WERI-Rb-1 (cell line): ENCODE measurements at regions not wholly inside any gene's neighbourhood (a gene's known extent, or its start where the extent isn't known, plus 50 kb on each side); places are given as distances from the start of the nearest gene placed in this dataset.

Experiments
- DNase-seq: peaks from one replicate; pipeline ENCODE4 v3.0.0-alpha.2; 2020
- H3K27ac ChIP-seq: fragments of 250-450 bp; sonication (Bioruptor Pico); 2 replicates; pipeline ENCODE4 v1.5.1; 2020; ENCODE audit warnings: mild to moderate bottlenecking, moderate library complexity
- H3K27me3 ChIP-seq: fragments of 250-450 bp; sonication (Bioruptor Pico); 2 replicates; pipeline ENCODE4 v1.5.1; 2021; ENCODE audit warnings: mild to moderate bottlenecking, low read depth, moderate library complexity; ENCODE audit not compliant: insufficient read depth, severe bottlenecking
- H3K36me3 ChIP-seq: fragments of 250-450 bp; sonication (Bioruptor Pico); 2 replicates; pipeline ENCODE4 v1.5.1; 2020; ENCODE audit warnings: mild to moderate bottlenecking, moderate library complexity
- H3K4me3 ChIP-seq: 2 replicates; pipeline ENCODE4 v1.5.1; 2011; ENCODE audit warnings: low read depth, mild to moderate bottlenecking, control low read depth, low read length
- H3K9me3 ChIP-seq: fragments of 250-450 bp; sonication (Bioruptor Pico); 2 replicates; pipeline ENCODE4 v1.5.1; 2021; ENCODE audit warnings: mild to moderate bottlenecking, moderate library complexity; ENCODE audit not compliant: severe bottlenecking
- TF ChIP-seq, protein P1 (sequence below): IDR thresholded peaks from 2 replicates; pipeline ENCODE4 v1.5.1; 2011; ENCODE audit warnings: low read depth, mild to moderate bottlenecking, control low read depth, inconsistent platforms, low read length

DNA sequence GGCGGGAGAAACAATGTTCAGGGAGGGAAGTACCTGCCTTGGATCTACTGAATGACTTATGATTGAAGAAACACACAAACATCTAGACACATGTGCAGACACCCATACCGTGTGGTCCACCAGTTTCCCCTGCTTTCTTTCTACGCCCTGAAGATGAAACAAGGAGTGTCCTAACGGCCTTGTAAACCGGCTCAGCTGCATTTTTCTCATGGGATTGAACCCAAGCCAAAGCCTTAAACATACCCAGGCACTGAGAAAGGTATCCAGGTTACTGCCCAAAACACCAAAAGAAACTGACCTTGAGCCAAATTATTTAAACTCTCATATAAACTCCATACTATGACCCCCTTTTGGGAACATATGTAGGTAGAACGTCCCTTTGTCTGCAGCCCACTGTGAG, 630.0 kb upstream of the RGS18 start:
- no peak overlapping the region for H3K27ac ChIP-seq
- H3K4me3 ChIP-seq: no peak overlapping the region
- H3K27me3 ChIP-seq: no peaks in the 10 kb centered on the region
- no peaks in the 10 kb centered on the region for H3K9me3 ChIP-seq
- no peak for DNase-seq
- no peaks in the 10 kb centered on the region for H3K36me3 ChIP-seq
- TF ChIP-seq, protein P1, sequence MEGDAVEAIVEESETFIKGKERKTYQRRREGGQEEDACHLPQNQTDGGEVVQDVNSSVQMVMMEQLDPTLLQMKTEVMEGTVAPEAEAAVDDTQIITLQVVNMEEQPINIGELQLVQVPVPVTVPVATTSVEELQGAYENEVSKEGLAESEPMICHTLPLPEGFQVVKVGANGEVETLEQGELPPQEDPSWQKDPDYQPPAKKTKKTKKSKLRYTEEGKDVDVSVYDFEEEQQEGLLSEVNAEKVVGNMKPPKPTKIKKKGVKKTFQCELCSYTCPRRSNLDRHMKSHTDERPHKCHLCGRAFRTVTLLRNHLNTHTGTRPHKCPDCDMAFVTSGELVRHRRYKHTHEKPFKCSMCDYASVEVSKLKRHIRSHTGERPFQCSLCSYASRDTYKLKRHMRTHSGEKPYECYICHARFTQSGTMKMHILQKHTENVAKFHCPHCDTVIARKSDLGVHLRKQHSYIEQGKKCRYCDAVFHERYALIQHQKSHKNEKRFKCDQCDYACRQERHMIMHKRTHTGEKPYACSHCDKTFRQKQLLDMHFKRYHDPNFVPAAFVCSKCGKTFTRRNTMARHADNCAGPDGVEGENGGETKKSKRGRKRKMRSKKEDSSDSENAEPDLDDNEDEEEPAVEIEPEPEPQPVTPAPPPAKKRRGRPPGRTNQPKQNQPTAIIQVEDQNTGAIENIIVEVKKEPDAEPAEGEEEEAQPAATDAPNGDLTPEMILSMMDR: no peak

DNA sequence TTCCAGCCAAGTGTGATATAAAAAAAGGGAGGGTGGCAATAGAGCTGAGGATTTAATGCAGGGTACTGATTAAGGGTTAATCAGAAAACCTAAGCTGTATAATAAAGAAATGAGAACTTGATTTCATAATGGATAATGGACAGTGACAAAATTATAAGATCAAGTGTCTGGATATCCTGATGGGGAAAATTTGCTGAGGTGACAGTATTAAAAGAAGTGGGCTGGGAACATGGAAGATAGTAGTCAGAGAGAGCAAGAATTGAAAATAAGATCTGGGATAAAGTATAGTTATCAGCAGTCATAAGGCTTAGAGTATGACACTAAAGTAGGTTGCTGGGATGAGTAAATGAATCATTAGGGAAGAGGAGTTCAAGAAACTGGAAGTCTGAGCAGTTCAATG, 627.3 kb upstream of the RGS18 start:
- DNase-seq: no peak
- no peak overlapping the region for H3K27ac ChIP-seq
- H3K9me3 ChIP-seq: no peaks in the 10 kb centered on the region
- H3K36me3 ChIP-seq: no peaks in the 10 kb centered on the region
- no peaks in the 10 kb centered on the region for H3K27me3 ChIP-seq
- TF ChIP-seq, protein P1: no peak
- H3K4me3 ChIP-seq: no peak overlapping the region

DNA sequence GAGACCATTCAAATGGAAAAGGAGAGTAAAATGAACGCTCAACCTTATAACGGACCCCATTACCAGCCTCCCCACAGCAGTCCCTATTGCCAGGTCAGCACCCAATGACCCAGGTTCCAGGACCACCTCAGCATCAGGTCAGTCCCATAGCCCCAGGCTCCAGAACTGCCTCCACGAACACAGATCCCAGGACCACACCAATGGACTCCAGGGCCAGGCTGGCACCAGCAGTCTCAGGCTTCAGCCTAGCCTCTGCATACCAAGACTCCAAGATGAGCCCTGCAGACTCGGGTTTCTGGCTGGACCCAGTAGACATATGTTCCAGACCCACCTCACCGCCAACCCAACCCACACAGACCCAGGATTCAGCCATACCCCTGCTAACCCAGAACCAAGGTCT, 625.0 kb upstream of the RGS18 start:
- Histone ChIP-seq H3K36me3 (no peaks in the 10 kb centered on the region), H3K9me3 (no peaks in the 10 kb centered on the region), H3K4me3 (no peak overlapping the region), H3K27ac (no peak overlapping the region), H3K27me3 (no peaks in the 10 kb centered on the region)
- no peak for DNase-seq
- TF ChIP-seq, protein P1: no peak

DNA sequence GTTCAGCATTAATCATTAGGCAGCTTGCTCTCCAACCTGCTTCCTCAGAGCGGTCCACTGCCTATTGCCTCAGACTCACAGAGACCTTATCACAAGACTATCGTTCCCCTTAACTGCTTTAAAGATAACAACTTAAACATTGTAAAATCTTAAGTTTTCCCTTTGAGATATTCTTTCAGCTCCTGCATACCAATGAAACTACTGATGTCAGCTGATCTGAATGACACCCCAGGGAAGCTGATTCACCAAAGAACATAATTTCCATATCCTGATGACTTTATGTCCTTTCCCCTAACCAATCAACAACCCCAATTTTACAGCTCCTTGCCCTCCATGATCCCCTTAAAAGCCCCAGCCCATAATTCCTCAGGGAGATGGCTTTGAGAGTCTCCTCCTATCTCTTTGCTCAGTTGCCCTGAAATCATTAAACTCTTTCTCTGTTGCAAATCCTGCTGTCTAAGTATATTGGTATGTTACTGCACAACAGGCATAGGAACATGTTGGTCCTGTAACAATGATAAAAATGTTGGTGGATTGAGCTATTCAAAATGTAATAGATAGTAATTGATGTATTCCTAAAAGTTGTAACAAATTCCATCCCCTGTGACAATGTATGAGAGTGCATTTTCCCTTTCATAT, 621.4 kb upstream of the RGS18 start:
- Histone ChIP-seq H3K27ac (no peak overlapping the region), H3K9me3 (no peaks in the 10 kb centered on the region), H3K36me3 (no peaks in the 10 kb centered on the region), H3K27me3 (no peaks in the 10 kb centered on the region), H3K4me3 (no peak overlapping the region)
- no peak for DNase-seq
- TF ChIP-seq, protein P1: no peak

DNA sequence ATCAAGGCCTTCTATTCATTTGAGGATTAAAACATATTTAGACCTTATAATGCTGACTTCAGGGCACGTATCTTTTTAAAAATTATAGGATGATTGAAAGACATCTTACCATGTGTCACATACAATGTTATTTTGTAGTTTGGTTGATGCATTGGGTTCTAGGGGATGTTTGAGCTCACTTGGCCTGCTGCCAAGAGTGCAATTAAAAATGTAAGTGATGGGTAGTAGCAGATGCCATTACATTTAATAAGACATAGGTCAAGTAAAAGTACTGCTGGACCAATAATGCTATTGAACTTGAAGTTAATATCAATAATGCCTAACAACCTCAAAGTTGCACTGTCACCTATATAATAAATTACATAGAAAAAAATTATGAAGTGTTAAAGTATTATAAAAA, 616.5 kb upstream of the RGS18 start:
- TF ChIP-seq, protein P1: no peak
- no peaks in the 10 kb centered on the region for H3K9me3 ChIP-seq
- H3K36me3 ChIP-seq: no peaks in the 10 kb centered on the region
- no peak overlapping the region for H3K27ac ChIP-seq
- DNase-seq: no peak
- no peak overlapping the region for H3K4me3 ChIP-seq
- H3K27me3 ChIP-seq: no peaks in the 10 kb centered on the region

DNA sequence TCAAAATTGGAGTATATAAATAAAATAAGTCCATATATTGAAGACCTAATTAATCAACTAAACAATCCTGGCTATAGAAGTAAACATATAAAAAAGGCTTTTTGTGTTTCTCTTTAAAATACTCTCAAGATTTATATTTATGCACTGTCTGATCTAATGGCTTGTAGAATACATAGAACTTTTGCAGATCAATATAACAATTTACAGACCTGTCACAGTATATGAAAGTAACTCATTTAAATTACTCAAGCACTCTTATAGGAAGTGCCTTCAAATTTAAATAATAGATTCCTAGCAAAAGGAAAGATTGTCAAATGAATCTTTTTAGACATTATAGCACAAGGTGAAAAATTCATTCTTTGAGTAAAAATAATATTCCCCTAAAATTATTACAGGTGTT, 615.8 kb upstream of the RGS18 start:
- no peak overlapping the region for H3K27ac ChIP-seq
- no peaks in the 10 kb centered on the region for H3K36me3 ChIP-seq
- H3K27me3 ChIP-seq: no peaks in the 10 kb centered on the region
- H3K4me3 ChIP-seq: no peak overlapping the region
- H3K9me3 ChIP-seq: no peaks in the 10 kb centered on the region
- DNase-seq: no peak
- TF ChIP-seq, protein P1: no peak
